OCI-LY7 (cell line): ENCODE measurements at regions not wholly inside any gene's neighbourhood (a gene's known extent, or its start where the extent isn't known, plus 50 kb on each side); places are given as distances from the start of the nearest gene placed in this dataset.

Experiments
- BruUV-seq: library from RNA; stranded (reverse); fragments of 400-500 nt; replicated peaks from 2 replicates; lab custom pipeline; 2021; lab: Mats Ljungman, UMichigan
- CTCF ChIA-PET: fragments of 300-600 bp; sonication (Branson Sonifier 250); formaldehyde crosslinking; loops from one replicate; lab custom pipeline; 2022; ENCODE audit warnings: antibody characterized with exemption; ENCODE audit not compliant: unreplicated experiment; lab: Charles Lee
- POLR2A ChIA-PET: fragments of 300-600 bp; sonication (Branson Sonifier 250); formaldehyde crosslinking; loops from one replicate; lab custom pipeline; 2022; ENCODE audit warnings: antibody characterized with exemption; lab: Charles Lee
- DNase-seq: peaks from one replicate; pipeline ENCODE4 v3.0.0-alpha.2; 2015; ENCODE audit warnings: low spot score
- H2AFZ ChIP-seq: fragments of 200-600 bp; sonication (generic), shearing (Covaris generic); 2 replicates; pipeline ENCODE4 v1.6.1; 2014; ENCODE audit warnings: mild to moderate bottlenecking, antibody characterized with exemption, low read length, moderate library complexity
- H3K27ac ChIP-seq: fragments of 200-600 bp; sonication (generic); 2 replicates; pipeline ENCODE4 v1.5.1; 2014; ENCODE audit warnings: mixed run types, low read depth, mild to moderate bottlenecking, moderate library complexity, low read length, inconsistent platforms; ENCODE audit not compliant: poor library complexity, severe bottlenecking
- H3K36me3 ChIP-seq: fragments of 200-600 bp; sonication (generic); 2 replicates; pipeline ENCODE4 v1.6.1; 2014; ENCODE audit warnings: mild to moderate bottlenecking, antibody characterized with exemption, low read length, moderate library complexity, mixed read lengths; ENCODE audit not compliant: insufficient read depth
- H3K4me1 ChIP-seq: fragments of 200-600 bp; sonication (generic); 2 replicates; pipeline ENCODE4 v1.5.1; 2014; ENCODE audit warnings: mild to moderate bottlenecking, low read length; ENCODE audit not compliant: insufficient read depth, poor library complexity, severe bottlenecking
- H3K4me2 ChIP-seq: fragments of 200-600 bp; sonication (generic); 2 replicates; pipeline ENCODE4 v1.6.1; 2014; ENCODE audit warnings: mild to moderate bottlenecking, low read length
- H3K4me3 ChIP-seq: fragments of 200-600 bp; sonication (generic); 2 replicates; pipeline ENCODE4 v1.5.1; 2014; ENCODE audit warnings: mild to moderate bottlenecking, low read depth, low read length; ENCODE audit not compliant: poor library complexity, severe bottlenecking
- H3K79me2 ChIP-seq: fragments of 200-600 bp; sonication (generic); 2 replicates; pipeline ENCODE4 v1.6.1; 2016; ENCODE audit warnings: low read depth, mild to moderate bottlenecking, low read length, moderate library complexity, mixed read lengths; ENCODE audit not compliant: insufficient read depth
- H3K9me2 ChIP-seq: fragments of 200-600 bp; sonication (generic); 2 replicates; pipeline ENCODE4 v1.6.1; 2016; ENCODE audit warnings: mild to moderate bottlenecking, low read length, mixed read lengths; ENCODE audit not compliant: insufficient read depth
- H3K9me3 ChIP-seq: fragments of 200-600 bp; sonication (generic); 2 replicates; pipeline ENCODE4 v1.6.1; 2014; ENCODE audit warnings: mild to moderate bottlenecking, mixed run types, low read length, mixed read lengths
- H4K20me1 ChIP-seq: fragments of 200-600 bp; sonication (generic); 2 replicates; pipeline ENCODE4 v1.6.1; 2014; ENCODE audit warnings: mild to moderate bottlenecking, antibody characterized with exemption, low read length, moderate library complexity, mixed read lengths; ENCODE audit not compliant: insufficient read depth
- EZH2phosphoT487 ChIP-seq: fragments of 200-600 bp; sonication (generic); IDR thresholded peaks from 2 replicates; pipeline ENCODE4 v1.6.1; 2018; ENCODE audit warnings: low read depth, borderline replicate concordance, mild to moderate bottlenecking, mixed run types, antibody characterized with exemption, low read length, moderate library complexity, mixed read lengths
- intact Hi-C: fragments of 100-400 bp; cut with micrococcal nuclease; formaldehyde crosslinking; loops from one replicate; pipeline ENCODE4 v1.10.0; 2022; ENCODE audit not compliant: unreplicated experiment
- TF ChIP-seq, protein P1 (sequence below): fragments of 200-600 bp; sonication (generic); conservative IDR thresholded peaks from 2 replicates; pipeline ENCODE4 v1.5.1; 2014; ENCODE audit warnings: mild to moderate bottlenecking, antibody characterized with exemption, low read length, moderate library complexity, mixed read lengths

DNA sequence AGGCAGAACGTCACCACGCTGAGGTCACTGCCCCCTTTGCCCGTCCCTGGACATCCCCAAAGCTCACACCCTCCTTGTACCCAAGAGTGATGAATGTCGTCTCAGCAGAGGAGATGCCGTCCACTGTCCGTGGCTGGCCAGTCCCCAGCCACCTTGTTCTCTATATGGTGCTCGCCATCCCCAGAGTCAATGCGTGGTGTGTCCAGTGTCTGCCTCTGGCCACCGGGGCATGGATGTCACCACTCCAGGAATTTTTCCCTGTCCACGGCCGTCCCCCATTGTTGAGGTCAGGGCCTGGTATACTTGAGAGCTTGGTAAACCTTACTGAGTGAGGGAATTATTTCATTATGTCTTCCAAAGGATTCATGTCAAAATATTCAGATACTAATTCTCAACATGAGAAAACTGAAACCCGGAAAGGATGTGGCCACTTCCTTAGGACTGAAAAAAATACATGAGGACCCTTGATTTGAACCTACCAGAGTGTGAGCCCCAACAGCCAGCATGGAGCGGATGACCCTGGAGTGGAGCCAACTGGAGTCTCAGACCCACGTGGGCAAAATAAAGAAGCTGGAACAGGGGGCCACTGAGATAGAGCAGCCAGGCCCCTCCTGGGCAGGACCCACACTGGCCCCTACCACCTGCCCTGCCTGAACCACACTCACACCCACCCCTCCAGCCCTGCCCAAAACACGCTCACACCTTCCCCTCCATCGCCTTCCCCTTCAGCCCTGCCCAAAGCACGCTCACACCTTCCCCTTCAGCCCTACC, 376.4 kb downstream of the BRD1 start:
- Histone ChIP-seq H4K20me1 (no peaks in the 10 kb centered on the region), H3K79me2 (no peaks in the 10 kb centered on the region), H3K4me1 (no peaks in the 10 kb centered on the region), H3K27ac (no peak overlapping the region), H3K36me3 (no peaks in the 10 kb centered on the region), H3K4me3 (no peak overlapping the region), H2AFZ (no peak overlapping the region), H3K9me2 (no peaks in the 10 kb centered on the region), H3K9me3 (no peaks in the 10 kb centered on the region), H3K4me2 (no peak overlapping the region)
- ChIA-PET CTCF (no interaction called here), POLR2A (interaction anchor here (0.8 kb wide), 1 partner anchor 16 kb away, joined by 3 read pairs; no protein-coding TSS in a partner anchor)
- TF ChIP-seq, protein P1, sequence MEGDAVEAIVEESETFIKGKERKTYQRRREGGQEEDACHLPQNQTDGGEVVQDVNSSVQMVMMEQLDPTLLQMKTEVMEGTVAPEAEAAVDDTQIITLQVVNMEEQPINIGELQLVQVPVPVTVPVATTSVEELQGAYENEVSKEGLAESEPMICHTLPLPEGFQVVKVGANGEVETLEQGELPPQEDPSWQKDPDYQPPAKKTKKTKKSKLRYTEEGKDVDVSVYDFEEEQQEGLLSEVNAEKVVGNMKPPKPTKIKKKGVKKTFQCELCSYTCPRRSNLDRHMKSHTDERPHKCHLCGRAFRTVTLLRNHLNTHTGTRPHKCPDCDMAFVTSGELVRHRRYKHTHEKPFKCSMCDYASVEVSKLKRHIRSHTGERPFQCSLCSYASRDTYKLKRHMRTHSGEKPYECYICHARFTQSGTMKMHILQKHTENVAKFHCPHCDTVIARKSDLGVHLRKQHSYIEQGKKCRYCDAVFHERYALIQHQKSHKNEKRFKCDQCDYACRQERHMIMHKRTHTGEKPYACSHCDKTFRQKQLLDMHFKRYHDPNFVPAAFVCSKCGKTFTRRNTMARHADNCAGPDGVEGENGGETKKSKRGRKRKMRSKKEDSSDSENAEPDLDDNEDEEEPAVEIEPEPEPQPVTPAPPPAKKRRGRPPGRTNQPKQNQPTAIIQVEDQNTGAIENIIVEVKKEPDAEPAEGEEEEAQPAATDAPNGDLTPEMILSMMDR: no peak
- TF ChIP-seq EZH2phosphoT487: no peak
- DNase-seq: no peak
- intact Hi-C loops: no loop called here
- no TSS peak for BruUV-seq

DNA sequence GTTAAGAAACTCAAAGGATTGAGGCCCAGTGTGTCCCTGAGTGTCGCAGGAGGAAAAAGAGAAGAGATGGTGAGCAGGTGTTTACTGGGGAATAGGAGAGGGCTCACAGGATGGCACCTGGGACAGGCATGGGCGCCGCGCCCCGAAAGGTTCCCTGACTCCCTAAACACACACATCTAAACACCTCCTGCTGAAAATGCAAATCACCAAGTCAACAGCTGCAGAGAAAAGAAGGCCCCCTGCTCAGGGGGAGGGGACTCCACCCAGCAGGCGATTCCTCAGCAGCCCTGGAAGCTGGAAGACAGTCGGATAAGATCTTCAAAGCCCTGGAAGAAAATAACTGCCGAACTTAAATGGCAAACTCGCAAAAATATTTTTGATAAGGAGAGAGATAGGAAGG, 377.2 kb downstream of the BRD1 start:
- H3K9me2 ChIP-seq: no peaks in the 10 kb centered on the region
- no TSS peak for BruUV-seq
- intact Hi-C loops: no loop called here

More for the DNA sequence above, 377.2 kb downstream of the BRD1 start:
- no peak overlapping the region for H2AFZ ChIP-seq
- no peak overlapping the region for H3K4me2 ChIP-seq
- POLR2A ChIA-PET: interaction anchor here (0.8 kb wide), 1 partner anchor 17 kb away, joined by 3 read pairs; no protein-coding TSS in a partner anchor
- no peaks in the 10 kb centered on the region for H3K9me3 ChIP-seq
- H3K36me3 ChIP-seq: no peaks in the 10 kb centered on the region
- H3K79me2 ChIP-seq: no peaks in the 10 kb centered on the region
- no peak for DNase-seq
- CTCF ChIA-PET: no interaction called here
- no peak overlapping the region for H3K4me3 ChIP-seq
- H4K20me1 ChIP-seq: no peaks in the 10 kb centered on the region
- H3K4me1 ChIP-seq: no peaks in the 10 kb centered on the region
- H3K27ac ChIP-seq: no peak overlapping the region
- TF ChIP-seq, protein P1: no peak
- TF ChIP-seq EZH2phosphoT487: no peak
